ENCODE measurements at regions not wholly inside any gene's neighbourhood (a gene's known extent, or its start where the extent isn't known, plus 50 kb on each side); places are given as distances from the start of the nearest gene placed in this dataset.

DNA sequence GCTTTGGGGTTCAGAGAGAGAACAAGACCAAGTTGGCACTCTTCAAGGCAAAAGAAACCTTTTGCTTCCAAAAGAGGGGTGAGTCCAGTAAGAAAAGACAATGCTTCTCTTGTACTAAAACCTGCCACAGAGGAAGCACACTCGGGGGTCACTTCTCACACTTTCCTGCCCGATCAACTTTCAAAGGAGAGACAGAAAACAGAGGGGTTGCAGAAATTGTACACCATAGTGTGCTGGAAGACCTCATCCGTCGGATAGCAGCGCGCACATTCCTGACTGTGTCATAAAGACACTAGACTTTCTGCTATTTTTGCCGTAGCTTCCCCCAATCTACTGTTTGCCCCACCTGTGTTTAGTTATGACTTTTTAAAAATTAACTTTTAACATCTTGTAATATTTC is 66.9 kb downstream of the OR2K2 start:
- H3K4me3 Mint-ChIP-seq, result no peak overlapping the region
- no peaks in the 10 kb centered on the region for H3K27me3 Mint-ChIP-seq (ENCODE audit: low read depth)
- no peaks in the 10 kb centered on the region for H3K4me1 Mint-ChIP-seq
- H3K27ac Mint-ChIP-seq, result no peak overlapping the region
- peaks cover 15% of the 10 kb centered on the region for H3K9me3 Mint-ChIP-seq
- no peak for DNase-seq (ENCODE audit: low spot score in 2 of 2, unreplicated experiment in 2 of 2)
- TF ChIP-seq, protein P1, sequence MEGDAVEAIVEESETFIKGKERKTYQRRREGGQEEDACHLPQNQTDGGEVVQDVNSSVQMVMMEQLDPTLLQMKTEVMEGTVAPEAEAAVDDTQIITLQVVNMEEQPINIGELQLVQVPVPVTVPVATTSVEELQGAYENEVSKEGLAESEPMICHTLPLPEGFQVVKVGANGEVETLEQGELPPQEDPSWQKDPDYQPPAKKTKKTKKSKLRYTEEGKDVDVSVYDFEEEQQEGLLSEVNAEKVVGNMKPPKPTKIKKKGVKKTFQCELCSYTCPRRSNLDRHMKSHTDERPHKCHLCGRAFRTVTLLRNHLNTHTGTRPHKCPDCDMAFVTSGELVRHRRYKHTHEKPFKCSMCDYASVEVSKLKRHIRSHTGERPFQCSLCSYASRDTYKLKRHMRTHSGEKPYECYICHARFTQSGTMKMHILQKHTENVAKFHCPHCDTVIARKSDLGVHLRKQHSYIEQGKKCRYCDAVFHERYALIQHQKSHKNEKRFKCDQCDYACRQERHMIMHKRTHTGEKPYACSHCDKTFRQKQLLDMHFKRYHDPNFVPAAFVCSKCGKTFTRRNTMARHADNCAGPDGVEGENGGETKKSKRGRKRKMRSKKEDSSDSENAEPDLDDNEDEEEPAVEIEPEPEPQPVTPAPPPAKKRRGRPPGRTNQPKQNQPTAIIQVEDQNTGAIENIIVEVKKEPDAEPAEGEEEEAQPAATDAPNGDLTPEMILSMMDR (IDR thresholded peaks at IDR 0.05; ENCODE audit: unreplicated experiment), result no peak
- H3K36me3 Mint-ChIP-seq, result no peaks in the 10 kb centered on the region

DNA sequence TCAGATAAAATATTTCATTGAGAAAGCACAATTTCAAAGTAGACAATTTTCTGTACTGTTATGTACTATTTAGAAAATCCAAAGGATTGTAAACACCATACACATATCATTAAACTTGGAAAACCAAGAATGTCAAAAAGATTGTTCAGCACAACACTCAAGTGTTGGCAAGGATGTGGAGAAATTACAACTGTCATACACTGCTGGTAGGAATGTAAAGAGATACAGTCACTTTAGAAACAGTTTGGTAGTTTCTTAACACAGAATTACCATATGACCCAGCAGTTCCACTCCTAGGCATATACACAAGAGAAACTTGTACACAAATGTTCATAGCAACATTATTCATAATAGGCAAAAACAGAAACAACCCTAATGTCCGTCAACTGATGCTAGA is 71.2 kb downstream of the OR2K2 start:
- no peak overlapping the region for H3K4me3 Mint-ChIP-seq
- H3K9me3 Mint-ChIP-seq, result no peaks in the 10 kb centered on the region
- no peak overlapping the region for H3K27ac Mint-ChIP-seq
- no peaks in the 10 kb centered on the region for H3K36me3 Mint-ChIP-seq
- H3K4me1 Mint-ChIP-seq, result no peaks in the 10 kb centered on the region
- H3K27me3 Mint-ChIP-seq (ENCODE audit: low read depth), result no peaks in the 10 kb centered on the region
- TF ChIP-seq, protein P1 (IDR thresholded peaks at IDR 0.05; ENCODE audit: unreplicated experiment), result no peak
- DNase-seq (ENCODE audit: low spot score in 2 of 2, unreplicated experiment in 2 of 2), result no peak

DNA sequence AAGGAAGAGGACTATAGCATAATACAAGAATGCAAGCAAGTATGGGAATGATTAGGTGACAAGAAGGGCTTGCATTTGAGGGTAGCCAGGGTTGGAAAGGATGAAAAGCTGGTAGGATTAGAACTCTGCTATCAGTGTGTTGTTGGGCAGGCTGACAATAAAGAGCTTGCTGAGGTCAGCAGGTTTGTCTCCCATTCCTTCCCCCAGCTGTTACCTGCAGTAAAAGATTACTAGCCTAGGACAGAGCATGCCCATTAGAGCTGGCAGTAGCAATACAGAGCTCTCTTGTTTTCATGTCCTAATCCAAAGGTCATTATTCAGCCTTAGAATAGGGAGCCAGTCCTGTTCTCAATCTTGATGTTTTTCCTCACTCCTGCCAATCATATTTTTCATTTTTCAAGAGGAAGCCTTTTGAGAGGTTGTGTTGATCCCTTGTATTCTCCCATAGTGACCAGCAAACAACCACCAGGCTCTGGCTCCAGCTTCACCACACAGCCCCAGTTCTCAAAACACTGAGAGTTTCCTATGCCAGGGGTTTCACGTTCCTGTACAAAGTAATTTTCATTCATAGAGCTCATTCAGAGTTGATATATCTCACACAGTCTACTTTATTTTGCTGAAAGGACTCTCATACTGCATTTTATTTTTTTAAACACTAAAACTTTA is 71.7 kb downstream of the OR2K2 start:
- no peaks in the 10 kb centered on the region for H3K36me3 Mint-ChIP-seq
- no peaks in the 10 kb centered on the region for H3K4me1 Mint-ChIP-seq
- H3K27ac Mint-ChIP-seq, result no peak overlapping the region
- H3K9me3 Mint-ChIP-seq, result no peaks in the 10 kb centered on the region
- TF ChIP-seq, protein P1 (IDR thresholded peaks at IDR 0.05; ENCODE audit: unreplicated experiment), result no peak
- no peaks in the 10 kb centered on the region for H3K27me3 Mint-ChIP-seq (ENCODE audit: low read depth)
- DNase-seq (ENCODE audit: low spot score in 2 of 2, unreplicated experiment in 2 of 2), result no peak
- no peak overlapping the region for H3K4me3 Mint-ChIP-seq

DNA sequence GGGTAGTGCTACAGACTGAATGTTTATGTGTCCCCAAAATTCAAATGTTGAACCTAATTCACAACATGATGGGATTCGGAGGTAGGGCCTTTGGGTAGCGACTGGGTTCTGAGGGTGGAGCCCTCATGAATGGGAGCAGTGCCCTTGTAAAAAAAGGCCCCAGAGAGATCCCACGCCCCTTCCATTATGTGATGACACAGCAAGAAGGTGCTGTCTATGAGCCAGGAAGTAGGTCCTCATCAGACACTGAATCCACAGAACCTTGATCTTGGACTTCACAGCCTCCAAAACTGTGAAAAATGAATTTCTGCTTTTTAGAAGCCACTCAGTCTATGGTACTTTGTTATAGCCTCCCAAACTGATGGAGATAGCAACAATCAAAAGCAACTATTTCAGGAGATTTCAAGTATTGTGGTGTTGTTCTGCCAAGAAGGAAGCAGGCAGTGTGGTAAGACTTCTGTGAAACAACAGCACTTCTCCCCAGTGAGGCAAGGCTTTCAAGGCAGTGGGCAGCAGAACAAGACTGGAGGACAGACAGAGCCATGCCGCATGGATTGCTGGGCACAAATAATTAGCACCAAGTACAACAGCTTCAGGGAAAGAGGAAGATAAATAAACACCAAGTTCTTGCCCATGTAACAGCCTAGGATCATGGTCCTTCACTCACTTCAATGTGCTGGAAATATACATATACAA is 76.1 kb downstream of the OR2K2 start:
- no peak for DNase-seq (ENCODE audit: low spot score in 2 of 2, unreplicated experiment in 2 of 2)
- H3K4me1 Mint-ChIP-seq, result peaks cover 4% of the 10 kb centered on the region
- no peaks in the 10 kb centered on the region for H3K27me3 Mint-ChIP-seq (ENCODE audit: low read depth)
- H3K36me3 Mint-ChIP-seq, result no peaks in the 10 kb centered on the region
- no peaks in the 10 kb centered on the region for H3K9me3 Mint-ChIP-seq
- no peak overlapping the region for H3K27ac Mint-ChIP-seq
- TF ChIP-seq, protein P1 (IDR thresholded peaks at IDR 0.05; ENCODE audit: unreplicated experiment), result no peak
- H3K4me3 Mint-ChIP-seq, result no peak overlapping the region

DNA sequence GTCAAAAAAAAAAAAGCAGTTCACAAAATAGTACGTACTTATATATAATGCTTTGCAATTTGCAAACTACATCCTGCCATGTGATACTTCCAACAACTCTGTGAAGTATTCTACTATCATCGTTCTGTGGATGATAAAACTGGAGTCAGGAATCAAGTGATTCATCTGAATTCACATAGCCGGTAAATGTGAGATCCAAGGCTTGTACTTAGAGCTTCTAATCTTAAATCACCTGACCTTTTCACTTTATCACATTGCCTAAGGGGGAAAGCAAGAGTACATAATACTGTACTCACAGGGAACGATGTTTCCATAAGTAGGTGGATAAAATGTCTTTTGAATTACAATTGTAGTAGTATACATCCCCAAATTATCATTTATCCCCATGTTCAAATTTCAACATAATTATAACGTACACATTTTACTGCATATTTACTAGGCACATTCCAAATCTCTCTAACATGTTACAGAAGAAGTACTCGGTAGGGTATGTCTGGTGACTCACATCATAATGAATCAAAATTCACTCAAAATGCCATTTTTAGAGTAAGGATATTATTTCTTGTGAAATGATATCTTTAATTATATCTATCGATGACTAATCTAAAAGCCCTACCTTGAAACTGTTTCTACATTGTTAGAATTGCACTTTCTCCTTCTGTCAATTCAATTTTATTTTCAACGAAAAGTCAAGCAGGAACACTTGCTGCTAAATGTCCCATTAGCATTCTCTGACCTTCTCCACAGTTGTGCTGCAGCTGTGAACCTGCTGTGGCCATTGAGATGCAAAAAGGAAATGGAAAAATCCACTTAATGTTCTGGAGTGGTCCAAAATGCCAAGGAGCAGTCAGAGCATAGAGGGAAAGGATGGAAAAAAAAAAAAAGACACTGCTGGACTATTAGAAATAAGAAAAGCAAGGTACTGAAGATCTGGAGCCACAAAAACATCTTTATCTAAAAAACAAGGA is 78.9 kb downstream of the OR2K2 start:
- H3K27ac Mint-ChIP-seq, result no peak overlapping the region
- H3K4me1 Mint-ChIP-seq, result peaks cover 4% of the 10 kb centered on the region
- H3K4me3 Mint-ChIP-seq, result no peak overlapping the region
- TF ChIP-seq, protein P1 (IDR thresholded peaks at IDR 0.05; ENCODE audit: unreplicated experiment), result no peak
- no peaks in the 10 kb centered on the region for H3K36me3 Mint-ChIP-seq
- no peaks in the 10 kb centered on the region for H3K27me3 Mint-ChIP-seq (ENCODE audit: low read depth)
- no peak for DNase-seq (ENCODE audit: low spot score in 2 of 2, unreplicated experiment in 2 of 2)
- H3K9me3 Mint-ChIP-seq, result no peaks in the 10 kb centered on the region

All from mesothelial cell of epicardium (in vitro differentiated cells).